Lower leg skin (tissue), 4 donors: ENCODE measurements at regions not wholly inside any gene's neighbourhood (a gene's known extent, or its start where the extent isn't known, plus 50 kb on each side); places are given as distances from the start of the nearest gene placed in this dataset.

Experiments
- DNase-seq, 2 donors: peaks; one replicate each; pipeline ENCODE4 v3.0.0-alpha.2; 2019; ENCODE audit warnings: low spot score in 2 of 2
- H3K4me3 ChIP-seq: fragments of 200-600 bp; sonication (generic); 2 replicates; pipeline ENCODE4 v1.5.1; 2017; ENCODE audit warnings: mild to moderate bottlenecking, low read depth; ENCODE audit not compliant: poor library complexity, severe bottlenecking
- CTCF ChIP-seq, 3 donors: fragments of 450-650 bp; IDR thresholded peaks; one replicate each; pipeline ENCODE4 v1.5.1; 2016; ENCODE audit warnings: antibody characterized with exemption in 3 of 3, mild to moderate bottlenecking in 3 of 3, moderate library complexity in 2 of 3
- POLR2A ChIP-seq, 2 donors: fragments of 450-650 bp; IDR thresholded peaks; one replicate each; pipeline ENCODE4 v1.6.1; 2016 to 2017; ENCODE audit warnings: antibody characterized with exemption in 2 of 2, mild to moderate bottlenecking in 1 of 2, moderate library complexity in 1 of 2
- WGBS, 2 donors: methylation state at CpG; one replicate each; pipeline ENCODE4 v1.1.5; 2018; 5-methylcytosine and 5-hydroxymethylcytosine counted together
- intact Hi-C: fragments of 100-400 bp; cut with DNase I; formaldehyde crosslinking; loops from one replicate; pipeline ENCODE4 v1.15.0; 2023; ENCODE audit warnings: low total_unique reads

- WGBS, 2 donors = 94 to 98% methylated on average over 2 of the region's 2 CpGs
- intact Hi-C loops = no loop called here
- no peak for DNase-seq
- H3K4me3 ChIP-seq = no peak overlapping the region
- TF ChIP-seq POLR2A (IDR thresholded peaks at IDR 0.05) (no peak), CTCF (IDR thresholded peaks at IDR 0.05) (no peak)
Observed at GRCh38 chr2:15997728-15998280, 57.5 kb downstream of the MYCN start.

GRCh38 chr2:15996536-15997423 lies 56.4 kb downstream of the MYCN start:
- 37 to 41% methylated on average over 10 of the region's 10 CpGs for WGBS, 2 donors
- no peak for DNase-seq
- TF ChIP-seq POLR2A (IDR thresholded peaks at IDR 0.05) (no peak), CTCF (IDR thresholded peaks at IDR 0.05) (no peak)
- no peak overlapping the region for H3K4me3 ChIP-seq
- intact Hi-C loops = no loop called here
